ENCODE measurements at regions not wholly inside any gene's neighbourhood (a gene's known extent, or its start where the extent isn't known, plus 50 kb on each side); places are given as distances from the start of the nearest gene placed in this dataset.
"Not testable (repeated sequence)": the region's sequence is repeated elsewhere in the genome, so short reads cannot be mapped to it uniquely, and the experiment has no call there.

DNA sequence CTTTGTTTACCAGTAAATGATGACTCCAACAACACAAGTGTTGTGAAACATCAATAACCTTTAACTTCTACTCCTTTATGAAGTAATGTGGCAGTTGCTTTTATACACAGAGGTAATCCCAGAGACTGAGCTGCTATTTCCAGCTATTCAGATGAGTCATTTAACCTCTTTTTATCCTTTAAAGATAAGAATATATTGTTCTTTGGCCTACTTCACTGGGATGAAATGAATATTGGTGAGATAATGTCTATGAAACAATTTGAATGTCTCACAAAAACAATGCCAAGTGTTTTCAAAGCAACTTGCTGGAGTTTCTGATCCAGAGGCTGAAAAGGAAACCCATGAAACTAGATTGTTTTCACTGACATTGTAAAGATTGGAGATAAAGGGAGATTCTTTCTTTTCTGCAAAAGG is 564.4 kb upstream of the LUZP2 start:
- no peak for TF ChIP-seq CTCF (IDR thresholded peaks at IDR 0.05; ENCODE audit: insufficient read depth, missing control alignments)
- DNase-seq (ENCODE audit: insufficient read length, low spot score) (no peak), FAIRE-seq (no peak)

DNA sequence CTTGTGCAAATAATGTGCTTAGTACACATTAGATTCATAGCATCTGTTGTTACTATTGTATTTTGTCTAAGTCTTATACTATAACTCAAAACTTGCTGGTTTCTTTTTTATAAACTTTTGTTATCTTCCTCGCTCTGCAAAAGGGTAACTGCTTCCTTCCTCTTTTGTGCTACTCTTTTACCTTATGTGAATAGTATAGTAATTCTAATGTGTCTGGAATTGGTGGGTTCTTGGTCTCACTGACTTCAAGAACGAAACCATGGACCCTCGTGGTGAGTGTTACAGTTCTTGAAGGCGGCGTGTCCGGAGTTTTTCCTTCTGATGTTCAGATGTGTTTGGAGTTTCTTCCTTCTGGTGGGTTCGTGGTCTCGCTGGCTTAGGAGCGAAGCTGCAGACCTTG is 563.1 kb upstream of the LUZP2 start:
- FAIRE-seq = no peak
- no peak for DNase-seq (ENCODE audit: insufficient read length, low spot score)
- TF ChIP-seq CTCF (IDR thresholded peaks at IDR 0.05; ENCODE audit: insufficient read depth, missing control alignments) = no peak

DNA sequence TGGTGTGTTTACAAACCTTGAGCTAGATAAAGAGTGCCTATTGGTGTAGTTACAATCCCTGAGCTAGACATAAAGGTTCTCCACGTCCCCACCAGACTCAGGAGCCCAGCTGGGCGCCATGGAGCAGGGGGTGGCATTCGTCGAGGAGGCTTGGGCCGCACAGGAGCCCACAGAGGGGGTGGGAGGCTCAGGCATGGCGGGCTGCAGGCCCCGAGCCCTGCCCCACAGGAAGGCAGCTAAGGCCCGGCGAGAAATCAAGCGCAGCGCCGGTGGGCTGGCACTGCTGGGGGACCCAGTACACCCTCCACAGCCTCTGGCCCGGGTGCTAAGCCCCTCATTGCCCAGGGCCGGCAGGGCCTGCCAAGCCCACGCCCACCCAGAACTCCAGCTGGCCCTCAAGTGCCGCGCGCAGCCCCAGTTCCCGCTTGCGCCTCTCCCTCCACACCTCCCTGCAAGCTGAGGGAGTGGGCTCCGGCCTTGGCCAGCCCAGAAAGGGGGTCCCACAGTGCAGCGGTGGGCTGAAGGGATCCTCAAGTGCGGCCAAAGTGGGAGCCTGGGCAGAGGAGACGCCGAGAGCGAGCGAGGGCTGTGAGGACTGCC is 562.1 kb upstream of the LUZP2 start:
- FAIRE-seq; DNase-seq (ENCODE audit: insufficient read length, low spot score): not testable (repeated sequence)

GRCh38 chr11:23942117-23942815 is 554.6 kb upstream of the LUZP2 start:
- DNase-seq (ENCODE audit: insufficient read length, low spot score); FAIRE-seq: not testable (repeated sequence)

- FAIRE-seq (no peak), DNase-seq (ENCODE audit: insufficient read length, low spot score) (no peak)
- no peak for TF ChIP-seq CTCF (IDR thresholded peaks at IDR 0.05; ENCODE audit: insufficient read depth, missing control alignments)
Measured at GRCh38 chr11:23944923-23945322, 551.9 kb upstream of the LUZP2 start.

DNA sequence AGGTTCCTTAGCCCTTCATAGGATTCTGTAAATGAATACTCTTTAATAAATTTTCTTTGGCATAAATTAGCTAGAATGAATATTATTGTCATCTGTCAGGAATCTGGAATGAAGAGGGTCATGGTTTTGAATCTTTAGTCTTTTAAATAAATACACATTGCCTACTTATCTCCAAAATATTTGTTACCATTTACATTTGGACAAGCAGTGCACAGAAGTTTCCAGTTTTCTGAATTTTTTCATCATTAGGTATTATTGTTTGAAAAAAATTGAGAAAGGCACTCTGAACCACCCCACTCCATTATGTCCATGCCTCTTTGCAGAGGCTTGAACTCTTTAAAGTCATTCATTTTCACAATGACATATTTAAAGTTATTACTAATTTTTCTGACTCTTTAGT is 549.0 kb upstream of the LUZP2 start:
- DNase-seq (ENCODE audit: insufficient read length, low spot score) (no peak), FAIRE-seq (no peak)
- no peak for TF ChIP-seq CTCF (IDR thresholded peaks at IDR 0.05; ENCODE audit: insufficient read depth, missing control alignments)

DNA sequence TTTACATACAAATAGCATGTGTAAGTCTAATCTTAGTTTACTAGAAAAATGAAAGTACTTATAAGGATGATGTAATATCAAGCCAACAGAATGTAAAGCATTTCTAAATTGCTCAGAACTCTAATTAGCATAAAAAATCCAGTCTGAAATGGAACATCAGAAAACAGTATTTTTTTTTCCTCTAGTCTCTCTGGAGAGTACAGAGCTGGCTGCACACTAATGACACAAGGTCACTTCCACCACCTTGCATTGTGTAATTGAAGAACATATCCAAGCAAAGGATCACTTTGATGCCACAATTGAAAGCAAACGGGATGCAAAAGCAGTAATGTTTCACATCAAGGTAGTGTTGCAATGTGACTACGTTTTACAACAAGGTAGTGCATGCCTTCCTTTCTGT is 548.0 kb upstream of the LUZP2 start:
- TF ChIP-seq CTCF (IDR thresholded peaks at IDR 0.05; ENCODE audit: insufficient read depth, missing control alignments) = no peak
- peak; percentile 11 for FAIRE-seq

GRCh38 chr11:23953951-23954710 is 542.7 kb upstream of the LUZP2 start:
- no peak for TF ChIP-seq CTCF (IDR thresholded peaks at IDR 0.05; ENCODE audit: insufficient read depth, missing control alignments)
- DNase-seq (ENCODE audit: insufficient read length, low spot score) (no peak), FAIRE-seq (no peak)

More for the DNA sequence above, 548.0 kb upstream of the LUZP2 start:
- no peak for DNase-seq (ENCODE audit: insufficient read length, low spot score)

All from D721Med (cell line).